HG03457 (cell line): ENCODE measurements at regions not wholly inside any gene's neighbourhood (a gene's known extent, or its start where the extent isn't known, plus 50 kb on each side); places are given as distances from the start of the nearest gene placed in this dataset.
"Not testable (repeated sequence)": the region's sequence is repeated elsewhere in the genome, so short reads cannot be mapped to it uniquely, and the experiment has no call there.

ENCODE experiments used
- ATAC-seq: cut with Tn5 transposase; IDR thresholded peaks from one replicate; pipeline ENCODE4 v1.9.1; 2021; ENCODE audit warnings: moderate number of reproducible peaks; ENCODE audit not compliant: unreplicated experiment

GRCh38 chr7:108627476-108628051 is 57.9 kb downstream of the DNAJB9 start:
- no peak for ATAC-seq

GRCh38 chr7:108628678-108629077 is 59.0 kb downstream of the DNAJB9 start:
- ATAC-seq, result no peak

GRCh38 chr7:108629651-108630400 is 60.2 kb downstream of the DNAJB9 start:
- ATAC-seq, result no peak

DNA sequence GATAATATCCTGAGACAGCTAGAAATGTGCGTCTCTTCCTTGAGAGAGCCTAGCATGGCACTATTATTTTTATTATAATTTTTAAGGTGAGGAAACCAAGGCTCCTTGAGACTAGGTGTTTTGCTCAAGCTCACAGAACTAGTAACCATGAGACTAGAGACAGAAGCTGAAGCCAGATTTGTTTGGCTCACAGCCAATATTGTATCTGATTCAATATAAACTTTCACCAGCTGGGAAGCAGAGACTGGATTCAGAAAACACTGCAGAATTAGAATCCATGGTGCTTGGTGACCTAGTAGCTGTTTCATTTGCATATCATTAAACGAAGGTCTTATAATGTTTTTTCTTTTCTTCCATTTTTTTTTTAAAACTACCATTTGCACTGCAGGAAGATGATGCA is 64.4 kb downstream of the DNAJB9 start:
- ATAC-seq, result no peak

DNA sequence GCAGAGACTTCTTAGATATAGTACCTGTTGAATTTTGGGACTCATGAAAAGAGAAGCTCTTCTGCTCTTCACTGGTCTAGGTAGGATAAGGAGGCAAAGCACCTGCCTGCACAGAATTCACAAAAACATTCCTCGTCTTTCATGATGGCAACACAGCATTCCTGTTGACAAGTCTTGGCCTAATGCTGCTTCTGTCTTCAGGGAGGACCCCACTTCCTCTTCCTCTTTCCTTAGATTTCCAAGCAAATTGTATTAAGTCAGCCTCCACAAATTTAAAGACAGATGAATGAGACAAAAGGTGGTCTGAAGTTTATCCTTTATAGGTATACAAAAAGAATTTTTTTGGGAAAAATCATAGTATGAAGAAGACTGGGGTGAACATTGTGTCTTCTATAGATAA is 64.9 kb downstream of the DNAJB9 start:
- no peak for ATAC-seq

DNA sequence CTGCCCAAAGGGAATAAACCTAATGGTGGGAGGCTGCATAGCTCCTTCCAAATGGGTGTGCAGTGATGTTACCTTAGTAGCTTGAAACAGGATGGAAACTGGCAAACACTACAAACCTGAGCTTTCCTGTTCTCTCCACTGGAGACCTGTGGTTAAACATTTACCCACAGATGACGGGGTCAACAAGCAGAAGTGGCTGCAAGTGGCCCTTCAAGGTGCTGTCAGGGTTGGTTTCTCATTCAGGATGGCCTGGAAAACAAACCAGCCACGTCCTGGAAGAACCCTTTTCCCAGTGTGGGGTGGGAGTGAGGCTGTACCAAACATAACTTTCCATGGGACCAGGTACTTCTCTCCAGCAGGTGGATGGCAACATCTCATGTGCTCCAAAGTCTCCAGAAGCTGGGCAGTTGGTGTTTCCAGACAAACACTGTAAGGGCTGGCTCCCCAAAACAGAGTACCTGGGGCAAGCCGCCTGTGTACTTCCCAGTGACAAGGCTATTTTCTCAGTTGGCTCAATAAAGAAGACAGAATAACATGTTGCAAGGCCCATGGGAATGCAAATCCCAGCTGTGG is 67.5 kb downstream of the DNAJB9 start:
- no peak for ATAC-seq

GRCh38 chr7:108642126-108642525 is 72.5 kb downstream of the DNAJB9 start:
- no peak for ATAC-seq

GRCh38 chr7:108643136-108643535 is 73.5 kb downstream of the DNAJB9 start:
- ATAC-seq, result no peak

DNA sequence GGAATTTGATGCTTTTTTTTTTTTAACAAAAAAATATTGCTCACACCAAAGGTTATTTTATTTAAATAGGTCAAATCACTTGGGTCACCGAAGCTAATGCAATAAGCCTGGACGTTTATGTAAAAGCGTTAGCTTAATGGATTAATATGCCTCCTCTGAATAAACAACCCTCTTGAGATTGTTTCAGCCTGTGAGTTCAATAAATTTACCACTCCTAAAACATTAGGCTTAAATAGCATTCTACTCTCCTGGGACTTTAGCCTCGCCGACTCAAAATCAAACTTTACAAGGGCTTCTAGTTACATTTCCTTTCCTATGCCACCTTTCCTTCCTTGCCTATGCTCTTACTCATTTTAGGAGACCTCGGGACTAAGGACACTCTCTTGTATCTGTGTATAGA is 79.3 kb downstream of the DNAJB9 start:
- ATAC-seq, result no peak

DNA sequence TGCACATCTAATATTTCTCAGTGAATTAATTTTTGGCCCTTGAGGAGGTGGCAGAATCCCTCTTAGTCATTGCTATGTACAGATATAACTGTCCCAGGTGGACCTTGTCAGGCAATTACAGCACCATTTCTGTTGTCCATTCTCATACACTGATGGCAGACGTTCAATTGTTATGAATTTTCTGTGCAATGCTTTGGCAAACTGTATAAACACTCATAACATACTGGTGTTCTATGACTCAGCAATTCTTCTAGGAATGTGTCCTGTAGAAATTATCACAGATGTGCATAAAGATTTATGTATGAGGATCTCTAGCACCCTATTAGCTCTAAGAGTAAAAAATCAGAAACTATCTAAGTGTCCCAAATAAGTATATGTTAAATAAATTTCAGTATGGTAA is 80.8 kb downstream of the DNAJB9 start:
- ATAC-seq, result no peak

GRCh38 chr7:108652886-108653285 is 83.2 kb downstream of the DNAJB9 start:
- ATAC-seq, result no peak

GRCh38 chr7:108653526-108653925 is 83.9 kb downstream of the DNAJB9 start:
- ATAC-seq, result no peak

DNA sequence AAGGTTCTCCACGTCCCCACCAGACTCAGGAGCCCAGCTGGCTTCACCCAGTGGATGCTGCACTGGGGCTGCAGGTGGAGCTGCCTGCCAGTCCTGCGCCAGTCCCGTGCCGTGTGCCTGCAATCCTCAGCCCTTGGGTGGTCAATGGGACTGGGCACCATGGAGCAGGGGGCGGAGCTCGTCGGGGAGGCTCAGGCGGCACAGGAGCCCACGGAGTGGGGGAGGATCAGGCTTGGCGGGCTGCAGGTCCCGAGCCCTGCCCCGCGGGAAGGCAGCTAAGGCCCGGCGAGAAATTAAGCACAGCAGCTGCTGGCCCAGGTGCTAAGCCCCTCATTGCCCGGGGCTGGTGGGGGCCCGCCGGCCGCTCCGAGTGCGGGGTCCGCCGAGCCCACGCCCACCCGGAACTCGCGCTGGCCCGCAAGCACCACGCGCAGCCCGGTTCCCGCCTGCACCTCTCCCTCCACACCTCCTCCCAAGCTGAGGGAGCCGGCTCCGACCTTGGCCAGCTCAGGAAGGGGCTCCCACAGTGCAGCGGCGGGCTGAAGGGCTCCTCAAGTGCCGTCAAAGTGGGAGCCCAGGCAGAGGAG is 87.6 kb downstream of the DNAJB9 start:
- not testable (repeated sequence) for ATAC-seq

GRCh38 chr7:108659261-108659660 is 89.6 kb downstream of the DNAJB9 start:
- no peak for ATAC-seq

GRCh38 chr7:108659867-108660266 is 90.2 kb downstream of the DNAJB9 start:
- ATAC-seq, result no peak

GRCh38 chr7:108660465-108660864 is 90.8 kb downstream of the DNAJB9 start:
- no peak for ATAC-seq

GRCh38 chr7:108662783-108663362 is 93.2 kb downstream of the DNAJB9 start:
- ATAC-seq, result no peak

DNA sequence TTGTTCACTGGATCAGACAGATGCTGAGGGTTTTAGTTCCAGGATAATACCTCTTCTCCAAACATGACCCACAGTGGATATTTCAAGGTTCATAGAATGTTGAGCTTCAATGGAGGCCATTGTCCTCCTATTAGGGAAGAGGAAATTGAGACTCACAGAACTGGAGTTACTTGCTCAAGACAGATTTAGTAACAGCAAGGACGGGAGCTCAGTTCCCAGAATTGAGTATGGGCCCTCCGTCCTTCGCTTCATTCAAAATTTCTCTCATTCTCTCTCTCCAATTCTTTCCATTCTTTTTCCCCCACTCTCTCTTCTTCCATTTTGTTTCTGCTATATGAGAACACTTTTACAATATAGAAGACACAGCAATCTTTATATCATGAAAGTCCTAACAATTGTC is 94.0 kb downstream of the DNAJB9 start:
- ATAC-seq, result no peak

- no peak for ATAC-seq
These were observed 97.5 kb downstream of the DNAJB9 start for GRCh38 chr7:108667216-108667615.

GRCh38 chr7:108669958-108670357 is 100.3 kb downstream of the DNAJB9 start:
- ATAC-seq, result no peak

DNA sequence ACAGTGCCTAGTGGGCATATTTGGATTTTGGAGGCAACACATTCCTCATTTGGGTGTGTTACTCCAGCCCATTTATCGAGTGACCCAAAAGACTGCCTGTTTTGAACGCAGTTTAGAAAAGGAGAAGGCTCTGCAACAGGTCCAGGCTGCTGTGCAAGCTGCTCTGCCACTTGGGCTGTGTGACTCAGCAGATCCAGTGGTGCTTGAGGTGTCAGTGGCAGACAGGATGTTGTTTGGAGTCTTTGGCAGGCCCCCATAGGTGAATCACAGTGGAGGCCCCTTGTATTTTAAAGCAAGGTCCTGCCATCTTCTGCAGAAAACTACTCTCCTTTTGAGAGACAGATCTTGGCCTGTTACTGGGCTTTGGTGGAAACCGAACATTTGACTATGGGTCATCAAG is 104.0 kb downstream of the DNAJB9 start:
- ATAC-seq, result not testable (repeated sequence)

- no peak for ATAC-seq
These were observed 115.0 kb downstream of the DNAJB9 start for GRCh38 chr7:108684629-108685028.
